ENCODE measurements at regions not wholly inside any gene's neighbourhood (a gene's known extent, or its start where the extent isn't known, plus 50 kb on each side); places are given as distances from the start of the nearest gene placed in this dataset.

GRCh38 chr5:159631001-159631400, 285.3 kb upstream of the ADRA1B start:
- TF ChIP-seq JUND (IDR thresholded peaks at IDR 0.05; ENCODE audit: low read depth, low read length), result no peak
- no peak for TF ChIP-seq POLR2AphosphoS2 (IDR thresholded peaks at IDR 0.05; ENCODE audit: low read depth, low read length)
- no peak for TF ChIP-seq MXI1 (IDR thresholded peaks at IDR 0.05; ENCODE audit: low read depth, low read length)
- no peak for TF ChIP-seq RB1 (IDR thresholded peaks at IDR 0.05; ENCODE audit: borderline replicate concordance)

All from GM12878 (cell line).